B cell (primary cell): ENCODE measurements at regions not wholly inside any gene's neighbourhood (a gene's known extent, or its start where the extent isn't known, plus 50 kb on each side); places are given as distances from the start of the nearest gene placed in this dataset.

Source experiments
- EZH2 ChIP-seq: IDR thresholded peaks from 2 replicates; pipeline ENCODE4 v1.6.1; 2012; ENCODE audit warnings: borderline replicate concordance, low read depth, mild to moderate bottlenecking, moderate library complexity, low read length; ENCODE audit not compliant: insufficient read depth, poor library complexity, severe bottlenecking
- TF ChIP-seq, protein P1 (sequence below): fragments of 200-600 bp; IDR thresholded peaks from one replicate; pipeline ENCODE4 v1.8.0; 2022; ENCODE audit warnings: antibody characterized with exemption, mild to moderate bottlenecking

DNA sequence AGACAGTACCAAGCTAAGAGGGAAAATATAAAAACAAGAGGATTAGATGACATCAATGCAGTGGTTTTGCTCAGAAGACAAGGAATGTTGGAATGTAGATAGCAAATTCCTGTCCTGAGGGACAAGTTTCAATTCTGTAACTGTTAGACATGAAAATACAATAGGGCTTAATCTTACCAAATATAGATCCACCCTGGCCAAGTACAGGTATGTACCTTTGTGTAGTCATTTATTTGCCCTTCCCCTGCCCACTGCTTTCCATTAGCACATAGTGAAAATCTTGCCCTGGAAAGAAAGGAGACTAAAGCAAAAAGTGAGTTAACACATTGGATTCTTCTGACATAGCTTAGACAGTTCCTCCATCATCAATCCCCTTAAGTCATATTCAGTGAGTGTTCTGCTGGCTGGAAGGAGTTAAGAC lies 389.0 kb upstream of the THBS1 start:
- TF ChIP-seq, protein P1, sequence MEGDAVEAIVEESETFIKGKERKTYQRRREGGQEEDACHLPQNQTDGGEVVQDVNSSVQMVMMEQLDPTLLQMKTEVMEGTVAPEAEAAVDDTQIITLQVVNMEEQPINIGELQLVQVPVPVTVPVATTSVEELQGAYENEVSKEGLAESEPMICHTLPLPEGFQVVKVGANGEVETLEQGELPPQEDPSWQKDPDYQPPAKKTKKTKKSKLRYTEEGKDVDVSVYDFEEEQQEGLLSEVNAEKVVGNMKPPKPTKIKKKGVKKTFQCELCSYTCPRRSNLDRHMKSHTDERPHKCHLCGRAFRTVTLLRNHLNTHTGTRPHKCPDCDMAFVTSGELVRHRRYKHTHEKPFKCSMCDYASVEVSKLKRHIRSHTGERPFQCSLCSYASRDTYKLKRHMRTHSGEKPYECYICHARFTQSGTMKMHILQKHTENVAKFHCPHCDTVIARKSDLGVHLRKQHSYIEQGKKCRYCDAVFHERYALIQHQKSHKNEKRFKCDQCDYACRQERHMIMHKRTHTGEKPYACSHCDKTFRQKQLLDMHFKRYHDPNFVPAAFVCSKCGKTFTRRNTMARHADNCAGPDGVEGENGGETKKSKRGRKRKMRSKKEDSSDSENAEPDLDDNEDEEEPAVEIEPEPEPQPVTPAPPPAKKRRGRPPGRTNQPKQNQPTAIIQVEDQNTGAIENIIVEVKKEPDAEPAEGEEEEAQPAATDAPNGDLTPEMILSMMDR, result no peak
- TF ChIP-seq EZH2, result no peak
